ENCODE measurements at regions not wholly inside any gene's neighbourhood (a gene's known extent, or its start where the extent isn't known, plus 50 kb on each side); places are given as distances from the start of the nearest gene placed in this dataset.

DNA sequence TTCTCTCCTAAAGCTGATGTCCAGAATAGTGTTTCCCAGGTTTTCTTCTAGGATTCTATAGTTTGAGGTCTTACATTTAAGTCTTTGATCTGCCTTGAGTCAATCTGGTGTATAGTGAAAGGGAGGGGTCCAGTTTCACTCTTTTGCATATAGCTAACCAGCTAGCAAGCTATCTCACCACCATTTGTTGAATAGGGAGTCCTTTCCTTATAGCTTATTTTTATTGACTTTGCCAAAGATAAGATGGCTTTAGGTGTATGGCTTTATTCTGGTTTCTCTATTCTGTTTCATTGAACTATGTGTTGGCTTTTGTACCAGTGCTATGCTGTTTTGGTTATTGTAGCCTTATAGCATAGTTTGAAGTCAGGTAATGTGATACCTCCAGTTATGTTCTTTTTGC is 1386.1 kb downstream of the SLITRK5 start:
- TF ChIP-seq, protein P1, sequence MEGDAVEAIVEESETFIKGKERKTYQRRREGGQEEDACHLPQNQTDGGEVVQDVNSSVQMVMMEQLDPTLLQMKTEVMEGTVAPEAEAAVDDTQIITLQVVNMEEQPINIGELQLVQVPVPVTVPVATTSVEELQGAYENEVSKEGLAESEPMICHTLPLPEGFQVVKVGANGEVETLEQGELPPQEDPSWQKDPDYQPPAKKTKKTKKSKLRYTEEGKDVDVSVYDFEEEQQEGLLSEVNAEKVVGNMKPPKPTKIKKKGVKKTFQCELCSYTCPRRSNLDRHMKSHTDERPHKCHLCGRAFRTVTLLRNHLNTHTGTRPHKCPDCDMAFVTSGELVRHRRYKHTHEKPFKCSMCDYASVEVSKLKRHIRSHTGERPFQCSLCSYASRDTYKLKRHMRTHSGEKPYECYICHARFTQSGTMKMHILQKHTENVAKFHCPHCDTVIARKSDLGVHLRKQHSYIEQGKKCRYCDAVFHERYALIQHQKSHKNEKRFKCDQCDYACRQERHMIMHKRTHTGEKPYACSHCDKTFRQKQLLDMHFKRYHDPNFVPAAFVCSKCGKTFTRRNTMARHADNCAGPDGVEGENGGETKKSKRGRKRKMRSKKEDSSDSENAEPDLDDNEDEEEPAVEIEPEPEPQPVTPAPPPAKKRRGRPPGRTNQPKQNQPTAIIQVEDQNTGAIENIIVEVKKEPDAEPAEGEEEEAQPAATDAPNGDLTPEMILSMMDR (tag by site-specific recombination; IDR thresholded peaks at IDR 0.05), result no peak
- TF ChIP-seq ZNF292 (tag by site-specific recombination; IDR thresholded peaks at IDR 0.05; ENCODE audit: borderline replicate concordance, low read depth) (no peak), ZNF571 (tag by site-specific recombination; IDR thresholded peaks at IDR 0.05) (no peak), IKZF3 (tag by site-specific recombination; IDR thresholded peaks at IDR 0.05) (no peak), TRIM28 (IDR thresholded peaks at IDR 0.05; ENCODE audit: borderline replicate concordance, low read length) (no peak)

Data from HEK293 (cell line).